ENCODE measurements at regions not wholly inside any gene's neighbourhood (a gene's known extent, or its start where the extent isn't known, plus 50 kb on each side); places are given as distances from the start of the nearest gene placed in this dataset.

DNA sequence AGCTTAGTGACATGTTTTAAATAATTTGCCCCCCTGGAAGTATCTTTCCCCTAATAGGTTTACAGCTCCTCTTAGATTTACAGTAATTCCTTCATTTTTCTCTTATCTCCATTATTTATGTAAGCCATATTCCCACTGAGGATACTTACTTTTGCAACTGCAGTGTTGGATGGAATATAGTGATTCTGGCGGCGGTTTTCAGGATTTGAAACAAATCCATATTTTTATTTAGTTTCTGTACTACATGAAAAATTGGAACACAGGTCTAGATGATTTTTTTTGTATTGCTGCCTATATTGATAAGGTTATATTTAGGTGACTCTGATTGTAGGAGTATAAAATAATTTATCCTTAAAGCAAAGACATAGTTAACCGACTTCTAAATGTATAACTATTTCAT, 391.6 kb upstream of the SUCLG2 start:
- DNase-seq, result no peak

DNA sequence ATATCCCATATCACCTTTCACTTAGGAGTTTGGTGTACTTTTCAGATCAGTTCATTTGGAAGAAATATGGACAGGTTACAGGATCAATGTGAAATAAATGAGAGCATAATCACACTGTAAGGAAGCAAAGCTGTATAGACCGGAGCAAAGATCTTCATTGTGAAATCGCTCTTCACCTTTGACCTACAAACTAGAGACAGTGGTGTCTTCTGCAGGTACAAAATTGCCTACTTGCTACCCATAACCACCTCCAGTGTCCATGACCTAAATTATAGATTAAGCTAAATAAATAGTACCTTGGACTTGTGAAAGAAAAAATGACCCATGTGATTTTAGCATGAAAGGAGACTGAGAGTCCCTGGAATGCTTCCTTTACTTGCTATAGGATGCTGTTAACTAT, 379.5 kb upstream of the SUCLG2 start:
- DNase-seq, result no peak

DNA sequence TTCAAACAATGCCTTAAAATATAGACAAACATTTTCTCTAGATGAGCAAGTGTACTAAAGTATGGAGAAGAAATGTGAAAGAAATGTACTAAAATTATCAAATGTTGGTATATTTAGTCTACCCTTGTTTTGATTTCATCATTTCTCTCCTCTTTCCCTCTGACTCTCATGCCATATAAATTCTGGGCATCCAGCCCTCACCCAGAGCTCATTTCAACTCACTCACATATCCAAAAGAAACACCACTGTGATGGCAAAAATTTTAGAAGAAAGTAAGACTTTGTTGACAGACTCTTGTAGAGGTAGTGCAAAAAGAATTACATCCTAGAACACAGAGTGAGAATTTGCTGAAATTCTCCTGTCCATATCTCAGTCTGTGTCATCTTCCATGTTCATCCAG, 377.8 kb upstream of the SUCLG2 start:
- no peak for DNase-seq

DNA sequence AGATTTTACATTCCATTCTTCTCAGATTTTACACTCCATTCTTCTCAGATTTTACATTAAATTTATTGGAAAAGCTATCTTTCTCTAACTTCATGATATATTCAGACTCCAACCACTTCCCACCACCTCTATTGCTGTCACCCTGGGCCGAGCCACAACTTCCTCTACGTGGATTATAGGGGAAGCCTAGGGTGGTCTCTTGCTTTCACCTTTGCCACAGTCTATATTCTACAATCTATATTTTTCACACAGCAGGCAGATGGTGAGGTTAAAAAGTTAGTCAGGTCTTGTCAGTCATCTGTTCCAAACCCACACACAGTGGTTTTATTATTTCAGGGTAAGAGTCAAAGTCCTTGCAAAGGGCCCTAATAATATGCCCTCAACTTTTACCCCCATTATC, 370.8 kb upstream of the SUCLG2 start:
- DNase-seq, result no peak

DNA sequence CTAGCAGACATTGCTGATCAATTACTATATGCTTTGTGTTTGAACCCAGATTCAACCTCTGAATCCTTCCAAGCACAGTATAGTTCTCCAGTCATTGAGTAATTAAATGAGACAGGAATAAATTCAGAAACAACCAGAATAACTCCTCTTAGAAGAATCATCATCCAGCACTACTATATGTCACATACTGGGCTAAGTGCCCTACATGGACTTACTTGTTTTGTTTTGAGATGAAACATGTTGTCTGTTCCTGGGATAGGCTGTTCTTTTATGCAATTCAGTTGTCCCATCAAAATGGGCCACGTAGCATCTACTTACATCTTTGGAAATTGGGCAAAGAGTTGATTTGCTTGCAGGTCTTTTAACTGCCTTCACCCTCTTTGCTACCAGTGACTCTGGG, 365.5 kb upstream of the SUCLG2 start:
- DNase-seq, result no peak

DNA sequence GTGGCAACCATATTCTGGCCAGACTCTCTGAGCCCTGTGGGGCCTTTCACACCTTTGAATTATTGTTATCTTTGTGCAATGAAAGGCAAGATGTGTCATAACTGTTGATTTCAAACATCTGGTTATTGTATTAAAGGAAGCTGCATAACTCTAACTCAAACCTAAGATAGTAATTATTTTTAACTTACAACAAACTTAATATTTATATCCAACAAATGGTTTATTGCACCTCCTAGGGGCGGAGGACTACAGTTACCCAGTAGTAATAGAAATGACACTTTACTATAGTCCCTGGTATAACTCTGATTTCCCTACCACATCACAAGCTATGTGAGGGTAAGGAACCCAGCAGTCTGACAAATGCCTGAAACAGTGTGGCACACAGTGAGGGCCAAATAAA, 363.9 kb upstream of the SUCLG2 start:
- DNase-seq, result no peak

DNA sequence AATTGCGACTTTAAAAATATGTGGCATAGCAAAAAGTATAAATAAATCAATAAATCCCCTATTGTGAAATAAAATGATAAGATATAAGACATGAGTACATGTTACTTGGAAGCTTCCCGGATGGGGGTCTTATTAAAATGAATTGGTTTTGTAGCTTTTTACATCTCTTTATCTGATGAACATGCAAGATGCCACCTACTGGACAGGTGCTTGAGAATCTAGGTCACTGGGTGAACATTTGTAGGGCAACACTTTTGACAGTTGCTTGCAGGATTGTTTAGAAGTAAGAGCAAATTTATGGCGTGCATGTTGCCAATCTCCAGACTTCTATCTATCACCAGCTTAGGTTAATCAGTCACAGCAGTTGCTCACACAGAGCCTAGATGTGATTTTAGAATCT, 362.7 kb upstream of the SUCLG2 start:
- no peak for DNase-seq

DNA sequence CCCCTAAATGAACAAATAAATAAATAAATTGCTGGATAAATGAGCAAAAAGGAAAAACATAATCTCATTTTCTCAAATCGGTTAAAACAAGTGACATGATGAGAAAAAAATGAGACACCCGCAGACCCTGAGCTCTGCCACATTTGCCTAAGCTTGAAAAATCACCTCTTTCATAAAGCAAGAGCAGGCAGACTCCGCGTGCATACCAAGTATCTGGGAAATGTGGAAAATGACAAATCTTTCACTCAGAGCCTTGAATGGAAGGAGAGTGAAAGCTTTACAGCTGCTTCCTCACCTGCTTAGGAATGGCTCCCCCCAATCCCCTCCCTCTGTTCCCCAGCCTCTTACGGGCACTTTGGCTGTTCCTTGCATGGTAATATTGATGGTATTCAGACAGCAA, 355.5 kb upstream of the SUCLG2 start:
- no peak for DNase-seq

DNA sequence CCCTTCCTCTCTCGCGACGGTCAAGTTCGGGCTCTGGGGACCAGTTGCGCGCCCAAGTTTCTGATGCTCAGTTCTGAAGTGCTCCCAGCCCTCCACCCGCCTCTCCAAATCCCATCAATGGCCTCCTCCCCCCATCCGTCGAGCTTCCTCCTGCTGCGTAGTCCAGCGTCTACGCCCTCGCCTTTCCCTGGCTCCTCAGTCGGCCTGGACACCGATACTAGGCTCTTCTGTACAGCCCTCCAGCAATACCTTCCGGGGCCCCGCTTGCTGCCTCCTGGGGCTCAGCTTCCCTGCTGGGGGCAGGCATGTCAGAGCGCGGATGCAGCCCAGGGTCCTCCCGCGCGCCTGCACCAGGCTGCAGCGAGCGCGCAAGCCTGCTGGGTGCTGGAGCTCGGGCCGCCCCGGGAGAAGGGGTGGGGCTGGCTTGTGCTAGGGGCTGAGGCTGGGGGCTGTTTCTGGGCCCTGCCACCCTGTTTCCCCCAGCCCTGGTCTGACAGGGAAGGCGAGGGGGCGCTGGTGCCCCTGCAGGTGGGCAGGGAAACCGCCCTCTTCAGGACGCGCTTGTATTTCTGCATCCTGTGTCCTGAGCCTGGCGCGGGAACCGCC, 353.3 kb upstream of the SUCLG2 start:
- DNase-seq, result peak; percentile 54 to 77

DNA sequence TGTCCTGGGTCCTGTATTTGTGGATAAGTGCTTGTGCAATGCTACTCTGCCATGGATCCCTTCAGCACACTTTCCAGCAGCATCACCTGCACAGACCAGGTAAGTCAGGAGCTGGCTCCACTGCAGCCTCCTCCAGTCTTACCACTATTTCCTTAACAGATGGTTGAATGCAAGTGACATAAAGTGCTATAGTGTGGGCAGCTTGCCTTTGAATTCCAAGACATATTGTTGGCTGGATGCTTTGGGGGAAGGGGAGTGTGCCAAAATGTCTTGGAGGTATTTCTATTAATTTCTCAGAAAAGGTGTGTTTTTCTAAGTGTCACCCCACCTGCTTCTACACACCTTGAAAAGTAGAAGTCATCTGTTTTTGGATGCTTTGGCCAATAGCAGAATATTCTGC, 352.2 kb upstream of the SUCLG2 start:
- peak in 1 of 2 experiments; percentile 8 for DNase-seq

DNA sequence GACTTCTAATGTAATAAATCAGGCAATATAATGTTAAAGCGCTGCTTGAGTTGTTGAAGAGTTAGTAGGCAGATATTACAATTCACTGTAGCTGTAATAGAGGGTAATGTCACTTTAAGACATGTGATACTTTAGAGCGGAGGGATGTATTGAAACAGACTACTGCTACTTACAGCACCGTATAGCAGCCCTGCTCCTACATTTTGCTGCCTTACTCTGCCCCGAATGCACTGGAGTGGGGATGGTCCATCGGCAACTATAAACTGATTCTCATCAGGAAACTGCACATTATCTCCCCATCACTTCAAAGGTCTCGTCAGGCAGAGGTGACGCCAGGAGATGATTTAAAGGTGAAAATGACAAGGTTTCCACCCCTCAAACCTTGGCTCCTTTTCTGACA, 349.7 kb upstream of the SUCLG2 start:
- no peak for DNase-seq

DNA sequence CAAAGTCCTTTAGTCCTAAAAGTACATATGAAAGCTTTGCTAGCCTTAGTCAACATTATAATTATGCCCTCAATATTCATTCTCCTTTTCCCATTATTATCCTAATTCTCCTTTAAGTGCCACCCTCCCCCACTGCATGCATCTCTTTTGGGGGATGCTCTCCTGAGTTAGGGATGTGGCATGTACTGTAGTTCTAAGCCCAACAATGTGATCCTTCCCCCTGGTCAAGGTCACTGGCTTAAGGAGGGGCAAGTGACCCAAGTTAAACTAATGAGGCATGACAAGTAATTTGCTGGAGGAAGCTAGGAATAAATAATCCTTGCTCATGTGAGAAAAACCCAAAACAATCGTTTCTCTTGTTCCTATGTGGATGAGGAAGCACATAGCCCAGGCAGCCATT, 343.9 kb upstream of the SUCLG2 start:
- no peak for DNase-seq

DNA sequence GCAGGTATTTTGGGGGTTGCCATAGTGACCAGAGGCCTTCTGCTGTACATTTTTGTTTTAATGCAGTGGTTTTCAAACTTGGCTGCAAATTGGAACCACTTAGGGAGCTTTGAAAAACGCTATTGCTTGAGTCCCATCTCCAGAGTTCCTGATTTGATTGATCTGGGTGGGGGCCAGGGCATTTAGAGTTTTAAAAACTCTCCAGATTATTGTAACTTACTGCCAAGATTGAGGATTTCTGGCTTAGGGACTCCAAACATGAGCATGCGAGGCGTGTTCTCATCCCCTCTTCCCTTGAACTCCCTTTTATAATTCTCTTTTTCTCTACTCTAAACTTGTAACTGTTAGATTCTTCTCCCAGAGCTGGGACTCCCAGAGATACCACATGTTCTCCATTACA, 340.8 kb upstream of the SUCLG2 start:
- no peak for DNase-seq

DNA sequence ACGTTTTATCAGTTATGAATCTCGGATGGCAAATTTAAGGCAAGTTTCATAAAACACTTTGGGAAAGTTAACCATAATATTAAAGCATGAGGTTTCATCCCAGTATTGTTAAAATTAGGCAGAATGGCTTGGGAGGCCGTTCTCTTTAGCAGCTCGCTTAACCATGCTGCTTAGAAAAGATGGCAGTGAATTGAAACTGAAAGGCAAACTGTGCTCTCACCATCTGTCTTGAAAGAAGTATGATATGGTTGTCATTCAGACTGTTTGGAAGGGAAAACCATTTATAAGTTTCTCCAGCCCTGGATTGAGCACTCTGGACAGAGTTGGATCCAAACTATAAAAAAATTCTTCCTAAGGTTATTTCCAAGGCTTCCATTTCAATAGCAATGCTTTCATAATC, 332.3 kb upstream of the SUCLG2 start:
- DNase-seq, result no peak

DNA sequence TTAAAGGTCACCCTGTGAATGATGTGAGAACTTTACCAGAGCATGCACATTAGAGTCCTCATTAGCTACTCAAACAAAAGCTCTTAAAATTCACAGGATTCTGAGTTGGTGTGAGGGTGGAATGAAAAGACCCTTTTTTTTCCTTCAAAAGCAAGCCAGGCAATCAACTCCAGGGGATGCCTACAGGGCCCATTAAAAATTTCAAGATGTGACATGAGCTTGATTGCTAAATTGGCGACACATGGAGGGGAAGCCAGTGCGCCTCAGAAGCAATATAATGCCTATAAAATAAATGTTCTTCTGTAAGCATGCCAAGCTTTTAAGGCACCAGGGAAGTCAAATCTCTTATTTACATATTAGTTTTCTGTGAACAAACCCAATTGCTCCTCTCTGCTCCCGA, 328.8 kb upstream of the SUCLG2 start:
- no peak for DNase-seq

DNA sequence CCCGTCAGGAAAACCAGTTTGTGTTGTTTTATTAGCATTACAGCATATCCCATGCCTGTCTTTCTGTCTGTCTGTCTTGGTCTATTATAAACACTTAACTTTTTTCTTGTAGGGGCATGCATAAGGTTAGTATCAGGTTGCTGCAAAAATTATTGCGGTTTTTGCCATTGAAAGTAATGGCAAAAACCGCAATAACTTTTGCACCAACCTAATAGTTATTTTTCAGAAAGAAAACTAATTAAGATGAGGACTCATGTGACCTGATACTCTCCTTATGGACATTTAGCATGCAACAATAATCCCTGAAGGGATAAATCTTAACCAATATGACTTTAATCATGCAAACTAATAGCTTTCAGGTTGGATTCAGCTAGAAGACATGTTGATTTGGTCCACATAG, 326.7 kb upstream of the SUCLG2 start:
- DNase-seq, result no peak

DNA sequence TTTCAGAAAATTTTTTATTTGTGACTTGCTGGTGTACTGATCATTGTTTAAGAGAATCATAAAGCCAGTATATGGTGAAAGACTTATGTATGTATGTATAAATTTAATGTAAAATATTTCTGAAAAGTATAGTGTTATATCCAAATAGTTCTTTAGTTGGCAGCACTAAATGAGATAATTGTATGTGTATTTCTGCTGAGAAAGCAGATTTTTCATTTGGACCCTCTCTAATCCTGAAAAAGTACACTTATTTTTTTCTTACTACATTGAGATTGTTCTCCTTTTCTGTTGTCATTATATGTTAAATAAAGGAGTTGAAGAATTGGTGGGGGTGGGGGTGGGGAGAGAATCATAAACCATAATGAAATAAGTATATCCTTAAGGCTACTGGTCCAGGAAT, 324.9 kb upstream of the SUCLG2 start:
- no peak for DNase-seq

DNA sequence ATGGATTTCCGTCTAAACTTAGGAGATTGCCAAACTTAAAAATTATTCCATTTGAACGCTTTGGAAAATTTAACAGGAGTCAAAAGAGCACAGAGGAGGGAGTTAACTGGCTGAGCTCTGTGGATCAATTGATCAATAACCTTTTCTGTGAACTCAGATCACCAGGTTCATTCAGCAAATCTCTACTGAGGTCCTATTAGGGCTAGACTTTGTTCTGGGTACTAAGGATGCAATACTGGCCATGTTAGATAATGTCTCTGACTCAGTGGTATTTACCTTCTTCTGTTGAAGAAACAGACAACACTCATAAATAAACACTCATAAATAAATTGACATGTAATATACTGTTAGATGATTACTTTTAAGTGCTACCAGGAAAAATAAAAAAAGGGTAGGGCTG, 323.4 kb upstream of the SUCLG2 start:
- no peak for DNase-seq

DNA sequence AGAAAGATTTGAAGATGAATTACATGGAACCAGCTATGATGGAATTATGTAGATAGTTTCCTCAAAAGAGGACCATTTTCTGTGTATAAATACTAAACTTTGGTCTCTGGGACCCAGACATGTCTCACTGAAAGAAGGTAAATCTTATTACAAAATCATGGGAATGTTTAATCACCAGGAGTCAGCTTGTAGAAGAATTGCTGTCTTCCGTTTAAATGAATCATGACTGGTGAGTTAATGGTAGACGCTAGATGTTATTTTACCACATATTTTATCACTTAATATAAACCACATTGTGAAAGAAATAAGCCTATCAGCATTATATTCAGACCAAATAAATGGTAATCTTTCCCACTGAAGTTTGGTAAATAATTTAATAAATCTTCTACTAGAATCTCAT, 322.3 kb upstream of the SUCLG2 start:
- no peak for DNase-seq

DNA sequence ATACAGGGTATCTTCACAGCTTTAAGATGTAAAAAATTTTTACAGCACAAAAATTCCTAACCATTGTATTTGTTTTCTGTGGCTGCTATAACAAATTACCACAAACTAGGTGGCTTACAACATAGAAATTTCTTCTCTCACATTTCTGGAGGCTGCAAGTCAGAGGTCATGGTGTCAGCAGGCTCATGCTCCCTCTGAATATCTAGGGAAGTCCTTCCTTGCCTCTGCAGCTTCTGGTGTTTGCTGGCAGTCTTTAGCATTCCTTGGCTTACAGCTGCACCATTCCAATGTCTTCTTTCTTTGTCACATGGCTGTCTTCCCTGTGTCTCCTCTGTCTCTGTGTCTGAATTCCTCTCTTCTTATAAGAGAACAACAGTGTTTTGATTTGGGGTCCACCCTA, 310.2 kb upstream of the SUCLG2 start:
- DNase-seq, result no peak

DNA sequence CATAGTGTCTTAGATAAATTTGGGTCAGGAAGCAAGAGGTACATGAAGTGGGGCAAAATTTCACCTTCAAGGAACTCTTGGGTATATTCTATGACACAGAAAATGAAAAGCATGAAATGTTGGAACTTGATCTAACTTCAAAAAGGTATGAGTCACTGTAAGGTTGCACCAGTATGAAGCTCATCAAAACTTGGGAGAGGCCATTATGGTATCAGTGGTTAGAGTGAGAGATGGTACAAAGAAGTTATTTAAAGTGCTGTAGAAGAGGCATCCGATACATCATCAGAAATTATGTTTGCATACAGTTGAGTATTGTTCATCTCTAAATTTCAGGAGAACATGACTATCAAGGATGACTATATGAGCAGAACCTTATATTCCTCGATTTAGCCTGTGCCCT, 302.9 kb upstream of the SUCLG2 start:
- DNase-seq, result no peak

DNA sequence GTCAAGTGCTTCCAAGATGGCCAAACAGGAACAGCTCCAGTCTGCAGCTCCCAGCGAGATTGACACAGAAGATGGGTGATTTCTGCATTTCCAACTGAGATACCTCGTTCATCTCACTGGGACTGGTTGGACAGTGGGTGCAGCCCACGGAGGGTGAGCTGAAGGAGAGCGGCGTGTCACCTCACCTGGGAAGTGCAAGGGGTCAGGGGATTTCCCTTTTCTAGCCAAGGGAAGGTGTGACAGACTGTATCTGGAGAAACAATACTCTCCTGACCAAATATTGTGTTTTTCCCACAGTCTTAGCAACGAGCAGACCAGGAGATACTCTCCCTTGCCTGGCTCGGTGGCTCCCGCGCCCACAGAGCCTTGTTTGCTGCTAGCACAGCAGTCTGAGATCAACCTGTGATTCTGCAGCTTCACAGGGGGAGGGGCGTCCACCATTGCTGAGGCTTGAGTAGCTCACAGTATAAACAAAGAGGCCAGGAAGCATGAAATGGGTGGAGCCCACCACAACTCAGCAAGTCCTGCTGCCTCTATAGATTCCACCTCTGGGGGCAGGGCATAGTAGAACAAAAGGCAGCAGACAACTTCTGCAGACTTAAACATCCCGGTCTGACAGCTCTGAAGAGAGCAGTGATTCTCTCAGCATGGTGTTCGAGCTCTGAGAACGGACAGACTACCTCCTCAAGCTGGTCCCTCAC, 293.5 kb upstream of the SUCLG2 start:
- DNase-seq, result no peak

DNA sequence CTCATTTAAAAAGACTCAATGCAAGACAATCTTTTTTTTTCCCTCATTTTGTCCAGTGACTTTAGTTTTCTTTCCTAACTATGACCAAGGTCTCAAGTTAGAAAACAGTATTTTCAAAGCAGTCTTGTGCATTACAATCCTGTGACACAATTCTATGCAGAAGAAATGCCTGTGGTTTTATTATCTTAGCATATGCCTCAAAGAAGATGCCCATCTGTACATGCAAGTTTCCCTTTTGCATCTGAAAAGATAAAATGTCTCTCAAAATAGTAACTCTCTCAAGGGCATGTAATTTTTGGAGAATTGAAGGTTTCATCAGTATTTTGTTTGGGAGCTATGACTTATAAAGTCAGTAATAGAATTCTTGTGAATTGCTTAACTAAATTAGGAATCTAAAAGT, 292.0 kb upstream of the SUCLG2 start:
- DNase-seq, result no peak

DNA sequence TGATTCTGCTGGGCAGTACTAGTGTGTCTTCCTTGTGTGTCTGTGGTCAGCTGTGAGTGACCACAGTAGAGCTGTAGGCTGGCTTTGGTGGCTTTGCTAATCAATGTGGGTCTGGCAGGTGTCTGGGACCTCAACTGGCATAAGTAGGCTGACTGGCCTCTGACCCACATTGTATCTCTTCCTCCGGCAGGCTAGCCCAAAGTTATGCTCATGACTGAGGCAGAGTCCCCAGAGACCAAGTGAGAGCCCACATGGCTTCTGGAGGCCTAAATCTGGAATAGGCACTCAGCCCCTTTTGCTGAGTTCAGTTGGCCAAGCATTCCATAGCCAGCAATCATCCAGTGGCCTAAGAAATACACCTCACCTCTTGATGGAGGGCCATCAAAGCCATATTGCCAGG, 289.1 kb upstream of the SUCLG2 start:
- no peak for DNase-seq

DNA sequence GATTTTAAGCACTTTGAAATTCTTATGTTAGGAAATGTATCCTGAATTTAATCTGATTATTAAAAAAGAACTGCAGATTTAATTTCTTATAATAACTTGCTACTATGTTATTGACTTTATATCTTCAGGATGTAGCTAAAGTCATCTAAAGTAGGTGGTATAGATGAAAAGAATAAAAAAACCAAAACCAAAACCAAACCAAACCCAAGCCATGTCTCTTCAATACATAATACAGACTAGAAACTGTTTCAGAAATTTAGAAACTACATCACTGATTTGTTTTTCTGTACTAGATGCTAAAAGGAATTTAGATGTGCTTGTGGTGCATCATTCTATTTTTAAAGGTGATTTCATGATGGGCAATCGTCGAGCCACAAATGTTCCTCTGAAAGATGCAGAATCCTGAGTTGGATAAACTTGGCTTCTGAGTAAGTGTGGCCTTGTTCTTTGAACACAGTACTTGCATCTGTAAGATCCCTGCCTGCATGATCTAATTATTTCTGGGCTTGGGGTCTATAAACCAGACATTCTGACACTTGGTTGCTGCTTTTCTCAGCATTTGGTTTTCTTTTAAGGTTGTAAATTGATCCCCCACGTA, 287.1 kb upstream of the SUCLG2 start:
- DNase-seq, result no peak

All from NCI-H524 (cell line).